ENCODE measurements at regions not wholly inside any gene's neighbourhood (a gene's known extent, or its start where the extent isn't known, plus 50 kb on each side); places are given as distances from the start of the nearest gene placed in this dataset.

DNA sequence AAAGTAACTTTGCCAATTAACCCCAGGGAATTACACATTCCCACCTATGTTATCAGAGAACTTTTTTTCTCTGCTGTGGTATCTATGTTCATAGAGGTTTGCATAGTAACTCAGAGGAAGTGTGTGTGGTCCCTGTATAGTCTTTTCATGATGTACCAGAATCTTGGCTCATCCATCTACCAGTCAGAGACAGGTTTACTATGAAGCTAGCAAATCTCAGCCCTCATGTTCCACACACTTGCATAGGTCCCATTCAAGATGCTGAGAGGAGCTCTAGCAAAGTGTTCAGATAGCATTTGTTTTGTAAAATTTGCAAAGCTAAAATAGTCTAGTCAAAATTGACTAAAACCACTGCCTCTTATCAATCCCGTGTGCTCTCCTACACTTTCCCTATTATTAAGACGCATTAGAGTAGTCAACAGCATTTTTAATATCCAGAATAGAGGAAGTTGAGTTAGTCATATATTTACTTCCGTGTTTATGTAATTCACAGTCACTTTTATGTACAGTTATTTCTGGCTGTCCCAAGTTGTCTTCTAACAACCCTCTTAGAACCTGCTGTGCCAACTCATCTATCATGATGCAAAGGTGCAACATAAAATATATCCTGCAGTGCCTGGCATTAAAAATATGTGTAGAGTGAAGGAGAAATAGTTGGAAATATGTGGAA, 184.2 kb downstream of the FAM76B start:
- DNase-seq (ENCODE audit: low read depth), result no peak
- no peak overlapping the region for H3K4me3 ChIP-seq (ENCODE audit: low read depth, low read length)
- no peak for TF ChIP-seq CTCF (IDR thresholded peaks at IDR 0.05; ENCODE audit: control insufficient read depth, extremely low read depth, insufficient read depth)

GRCh38 chr11:95599959-95600586, 189.5 kb downstream of the FAM76B start:
- H3K4me3 ChIP-seq (ENCODE audit: low read depth, low read length), result no peak overlapping the region
- no peak for DNase-seq (ENCODE audit: low read depth)
- TF ChIP-seq CTCF (IDR thresholded peaks at IDR 0.05; ENCODE audit: control insufficient read depth, extremely low read depth, insufficient read depth), result no peak

DNA sequence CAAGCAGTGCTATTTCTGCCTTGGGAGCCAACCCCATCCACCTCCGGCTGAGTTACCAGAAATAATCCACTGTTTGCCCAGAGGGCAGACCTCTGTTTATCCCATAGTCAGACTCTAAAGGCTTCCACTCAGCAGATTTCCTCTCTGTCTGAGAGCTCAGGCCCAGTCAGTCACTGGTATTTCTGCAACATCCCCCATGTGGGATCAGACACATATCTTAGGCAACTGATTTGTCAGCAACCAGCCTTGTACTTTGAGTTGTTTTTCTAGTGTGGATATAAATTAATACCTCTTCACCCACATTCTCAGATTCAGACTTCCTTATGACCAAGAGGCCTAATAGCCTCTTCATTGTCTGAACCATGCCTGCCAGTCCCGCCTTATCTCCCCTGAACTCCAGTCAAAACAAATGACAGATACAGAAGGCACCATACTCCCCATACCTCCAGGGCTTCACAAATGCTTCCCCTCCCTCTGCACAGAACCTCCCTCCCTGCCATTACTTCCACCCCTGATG, 193.6 kb downstream of the FAM76B start:
- DNase-seq (ENCODE audit: low read depth), result no peak
- TF ChIP-seq CTCF (IDR thresholded peaks at IDR 0.05; ENCODE audit: control insufficient read depth, extremely low read depth, insufficient read depth), result no peak

GRCh38 chr11:95595541-95595940, 194.0 kb downstream of the FAM76B start:
- no peak overlapping the region for H3K4me3 ChIP-seq (ENCODE audit: low read depth, low read length)
- no peak for DNase-seq (ENCODE audit: low read depth)
- no peak for TF ChIP-seq CTCF (IDR thresholded peaks at IDR 0.05; ENCODE audit: control insufficient read depth, extremely low read depth, insufficient read depth)

More for the DNA sequence above, 193.6 kb downstream of the FAM76B start:
- no peak overlapping the region for H3K4me3 ChIP-seq (ENCODE audit: low read depth, low read length)

DNA sequence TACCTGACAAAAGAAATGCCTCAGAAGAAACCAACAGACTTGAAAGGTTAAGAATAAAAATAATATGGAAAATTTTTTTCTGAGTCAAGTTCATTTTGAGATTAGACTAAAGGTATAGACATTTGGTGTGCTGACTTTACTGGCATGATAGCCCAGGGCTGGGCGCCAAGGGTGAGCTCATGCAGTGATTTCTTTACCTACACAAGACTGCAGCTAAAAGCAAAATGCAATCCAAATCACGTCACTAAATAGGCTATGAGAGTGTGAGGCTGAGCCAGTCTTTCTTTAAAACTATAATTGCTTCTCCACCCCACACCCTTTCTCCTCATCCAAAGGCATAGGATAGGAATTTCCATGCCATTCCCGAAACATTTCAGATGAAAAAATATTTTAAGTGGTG, 196.5 kb downstream of the FAM76B start:
- no peak overlapping the region for H3K4me3 ChIP-seq (ENCODE audit: low read depth, low read length)
- no peak for TF ChIP-seq CTCF (IDR thresholded peaks at IDR 0.05; ENCODE audit: control insufficient read depth, extremely low read depth, insufficient read depth)
- DNase-seq (ENCODE audit: low read depth), result peak; percentile 73

DNA sequence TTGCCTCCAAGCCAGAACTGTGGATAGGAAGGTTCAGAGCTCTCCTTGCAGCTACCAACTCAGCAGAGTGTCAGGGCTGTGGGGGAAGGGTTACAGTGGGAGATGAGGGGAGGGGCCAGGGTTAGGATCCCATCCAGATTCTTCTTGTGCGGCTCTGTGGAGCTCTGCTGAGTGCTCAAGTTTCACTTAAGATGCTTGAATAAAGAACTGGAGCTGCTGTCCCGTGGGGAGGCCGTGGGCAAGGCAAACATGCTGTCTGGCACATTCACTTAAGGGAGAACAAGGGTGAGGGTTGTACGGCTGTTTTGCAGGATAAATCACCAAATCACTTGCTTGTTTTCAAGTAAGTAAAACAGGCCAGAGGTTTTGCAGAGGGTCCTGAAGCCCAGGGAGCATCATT, 197.1 kb downstream of the FAM76B start:
- DNase-seq (ENCODE audit: low read depth), result no peak
- TF ChIP-seq CTCF (IDR thresholded peaks at IDR 0.05; ENCODE audit: control insufficient read depth, extremely low read depth, insufficient read depth), result no peak
- H3K4me3 ChIP-seq (ENCODE audit: low read depth, low read length), result no peak overlapping the region

All from LNCaP clone FGC (cell line).